Activated T-cell treated with anti-CD3 and anti-CD28 coated beads, Interleukin-2, amount 50 U/mL, for 24 hours (primary cell): ENCODE measurements at regions not wholly inside any gene's neighbourhood (a gene's known extent, or its start where the extent isn't known, plus 50 kb on each side); places are given as distances from the start of the nearest gene placed in this dataset.

ENCODE experiments used
- DNase-seq: peaks from one replicate; pipeline ENCODE4 v3.0.0-alpha.2; 2020
- H3K27ac Mint-ChIP-seq: 2 replicates; pipeline ENCODE4 v1.8.0; 2020; ENCODE audit warnings: mild to moderate bottlenecking, mixed read lengths
- H3K27me3 Mint-ChIP-seq: 2 replicates; pipeline ENCODE4 v1.8.0; 2020; ENCODE audit warnings: mixed read lengths
- H3K36me3 Mint-ChIP-seq: 2 replicates; pipeline ENCODE4 v1.8.0; 2020; ENCODE audit warnings: low read depth, mixed read lengths
- H3K4me1 Mint-ChIP-seq: 2 replicates; pipeline ENCODE4 v1.8.0; 2020; ENCODE audit warnings: low read depth, mixed read lengths
- H3K4me3 Mint-ChIP-seq: 2 replicates; pipeline ENCODE4 v1.8.0; 2020; ENCODE audit warnings: mild to moderate bottlenecking, moderate library complexity, mixed read lengths
- H3K9me3 Mint-ChIP-seq: 2 replicates; pipeline ENCODE4 v1.8.0; 2020; ENCODE audit warnings: mixed read lengths

DNA sequence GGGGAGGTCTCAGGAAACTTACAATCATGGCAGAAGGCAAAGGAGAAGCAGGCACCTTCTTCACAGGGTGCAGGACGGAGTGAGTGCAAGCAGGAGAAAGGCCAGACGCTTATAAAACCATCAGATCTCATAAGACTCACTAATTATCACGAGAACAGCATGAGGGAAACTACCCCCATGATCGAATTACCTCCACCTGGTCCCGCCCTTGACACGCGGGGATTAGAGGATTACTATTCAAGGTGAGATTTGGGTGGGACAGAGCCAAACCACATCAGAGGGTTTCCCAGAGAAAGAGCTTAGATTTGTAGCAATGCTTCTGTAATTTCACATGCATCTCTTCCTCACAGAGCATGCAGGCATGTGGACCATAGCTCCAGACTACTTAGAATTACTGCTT, 615.7 kb upstream of the UBE2E2 start:
- Mint-ChIP-seq H3K9me3 (peaks cover 3% of the 10 kb centered on the region), H3K27me3 (no peaks in the 10 kb centered on the region), H3K4me3 (no peak overlapping the region), H3K27ac (no peak overlapping the region), H3K4me1 (no peaks in the 10 kb centered on the region), H3K36me3 (no peaks in the 10 kb centered on the region)
- no peak for DNase-seq

DNA sequence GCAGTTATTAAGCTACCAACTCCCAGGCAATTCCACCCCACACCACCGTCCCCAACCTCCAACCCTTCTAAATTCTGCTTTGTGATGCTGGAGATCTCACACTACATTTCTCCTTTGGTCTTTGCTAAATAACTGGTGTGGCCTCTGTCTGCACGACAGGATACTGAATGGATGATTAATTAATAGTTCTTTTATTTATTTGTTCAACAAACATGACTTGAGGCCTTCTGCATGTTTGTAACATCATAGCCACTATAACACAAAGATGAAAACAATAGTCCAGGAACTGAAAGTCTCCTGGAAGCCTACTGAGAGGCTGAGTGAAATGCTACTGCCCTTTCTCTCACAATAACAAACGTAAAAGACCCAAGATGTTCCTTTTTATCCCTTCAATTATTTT, 609.5 kb upstream of the UBE2E2 start:
- Mint-ChIP-seq H3K27me3 (no peaks in the 10 kb centered on the region), H3K27ac (no peak overlapping the region), H3K9me3 (peaks cover 13% of the 10 kb centered on the region), H3K36me3 (no peaks in the 10 kb centered on the region), H3K4me3 (no peak overlapping the region), H3K4me1 (no peaks in the 10 kb centered on the region)
- DNase-seq = no peak

DNA sequence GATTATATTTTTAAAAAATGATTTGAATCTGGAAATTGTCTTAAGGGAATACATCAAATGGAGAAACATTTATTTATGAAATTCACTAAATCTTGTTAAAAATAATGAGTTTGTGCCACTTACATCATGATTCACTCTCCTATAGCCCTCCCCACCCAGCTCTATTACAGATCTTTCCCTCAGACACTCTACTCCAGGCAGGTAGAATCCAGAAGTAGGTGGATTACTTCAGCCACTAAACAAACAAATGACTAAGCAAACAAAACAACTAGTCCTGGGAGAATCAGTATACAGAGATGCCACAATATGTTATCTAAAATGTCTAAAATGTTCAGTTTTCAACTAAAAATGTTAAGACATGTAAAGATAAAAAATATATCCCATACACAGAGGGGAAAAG, 608.1 kb upstream of the UBE2E2 start:
- Mint-ChIP-seq H3K27ac (no peak overlapping the region), H3K4me3 (no peak overlapping the region), H3K27me3 (no peaks in the 10 kb centered on the region), H3K4me1 (no peaks in the 10 kb centered on the region), H3K9me3 (peaks cover 13% of the 10 kb centered on the region), H3K36me3 (no peaks in the 10 kb centered on the region)
- DNase-seq = no peak

DNA sequence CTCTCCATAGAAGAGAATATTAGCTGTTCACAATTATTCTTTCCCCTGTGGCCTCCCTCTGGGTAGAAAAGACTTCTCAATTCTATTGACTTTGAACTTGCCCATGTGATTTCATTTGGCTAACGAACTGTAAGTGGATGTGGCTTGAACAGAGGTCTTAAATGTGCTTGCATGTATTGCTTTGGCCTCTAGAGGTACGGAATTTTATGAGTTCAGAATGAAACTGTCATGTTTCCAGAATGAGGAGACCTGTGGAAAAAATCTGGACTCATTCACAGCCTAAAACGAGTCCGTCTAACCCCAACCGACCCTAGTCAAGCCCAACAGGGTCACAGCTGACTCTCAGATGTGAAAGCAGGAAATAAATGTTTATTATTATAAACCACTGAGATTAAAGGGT, 596.7 kb upstream of the UBE2E2 start:
- Mint-ChIP-seq H3K4me3 (no peak overlapping the region), H3K4me1 (no peaks in the 10 kb centered on the region), H3K27me3 (no peaks in the 10 kb centered on the region), H3K9me3 (no peaks in the 10 kb centered on the region), H3K27ac (no peak overlapping the region), H3K36me3 (no peaks in the 10 kb centered on the region)
- no peak for DNase-seq

DNA sequence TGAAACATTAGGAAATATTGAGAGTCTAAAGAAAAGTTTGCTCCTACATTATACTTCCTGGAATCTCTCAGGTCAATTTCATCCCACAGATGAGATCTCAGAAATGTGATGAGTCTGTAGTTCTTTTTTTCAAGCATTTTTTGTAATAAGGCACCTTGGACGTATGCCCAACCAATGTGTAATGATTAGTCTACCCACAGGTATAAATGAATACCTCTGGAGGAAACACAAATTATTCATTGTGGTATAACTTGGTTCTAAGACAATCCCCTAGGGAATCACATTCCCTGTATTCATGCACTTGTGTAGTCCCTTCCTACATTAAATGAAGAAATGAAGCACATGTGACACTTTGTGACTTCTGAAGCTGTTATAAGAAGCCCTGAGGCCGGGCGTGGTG, 596.2 kb upstream of the UBE2E2 start:
- Mint-ChIP-seq H3K4me1 (no peaks in the 10 kb centered on the region), H3K27ac (no peak overlapping the region), H3K4me3 (no peak overlapping the region), H3K36me3 (no peaks in the 10 kb centered on the region), H3K27me3 (no peaks in the 10 kb centered on the region), H3K9me3 (no peaks in the 10 kb centered on the region)
- DNase-seq = no peak

DNA sequence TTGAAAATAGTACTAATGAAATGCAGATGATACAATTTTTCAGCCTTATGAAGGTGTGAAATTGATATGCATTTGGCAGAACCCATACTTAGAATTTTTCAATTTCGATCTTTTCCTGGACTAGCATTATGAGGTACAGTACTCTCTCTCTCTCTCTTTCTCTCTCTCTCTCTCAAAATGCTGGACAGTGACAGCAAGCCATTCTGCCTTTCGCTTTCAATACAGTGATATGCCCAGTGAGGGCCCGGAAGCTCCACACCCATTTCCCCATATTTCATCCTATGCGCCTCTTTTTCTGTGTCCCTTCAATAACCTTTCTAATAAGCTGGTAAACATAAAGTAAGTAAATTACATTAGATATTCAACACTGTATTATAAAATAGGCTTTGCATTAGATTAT, 595.0 kb upstream of the UBE2E2 start:
- Mint-ChIP-seq H3K4me3 (no peak overlapping the region), H3K4me1 (no peaks in the 10 kb centered on the region), H3K36me3 (no peaks in the 10 kb centered on the region), H3K9me3 (no peaks in the 10 kb centered on the region), H3K27me3 (no peaks in the 10 kb centered on the region), H3K27ac (no peak overlapping the region)
- DNase-seq = no peak

DNA sequence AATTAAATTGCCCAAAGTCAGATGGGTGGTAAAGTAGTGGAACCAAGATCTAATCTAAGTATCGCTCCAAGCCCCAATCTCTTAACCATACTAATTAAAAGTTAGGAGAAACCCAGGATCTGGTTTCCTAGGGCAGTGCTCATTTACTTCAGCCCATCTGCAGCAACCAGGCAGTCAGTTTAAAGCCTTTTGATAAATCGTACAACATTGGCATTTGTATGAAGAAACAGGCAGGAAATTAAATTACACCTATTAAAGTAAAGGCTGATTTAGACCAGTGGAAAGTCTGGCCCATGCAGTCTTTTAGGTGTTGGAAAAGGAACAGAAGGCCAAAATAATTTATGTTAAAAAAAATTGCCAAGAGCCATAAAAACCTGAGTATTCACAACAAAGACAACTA, 594.4 kb upstream of the UBE2E2 start:
- DNase-seq = no peak
- no peak overlapping the region for H3K4me3 Mint-ChIP-seq
- no peaks in the 10 kb centered on the region for H3K4me1 Mint-ChIP-seq
- H3K27ac Mint-ChIP-seq = no peak overlapping the region
- H3K9me3 Mint-ChIP-seq = no peaks in the 10 kb centered on the region
- no peaks in the 10 kb centered on the region for H3K27me3 Mint-ChIP-seq
- no peaks in the 10 kb centered on the region for H3K36me3 Mint-ChIP-seq

DNA sequence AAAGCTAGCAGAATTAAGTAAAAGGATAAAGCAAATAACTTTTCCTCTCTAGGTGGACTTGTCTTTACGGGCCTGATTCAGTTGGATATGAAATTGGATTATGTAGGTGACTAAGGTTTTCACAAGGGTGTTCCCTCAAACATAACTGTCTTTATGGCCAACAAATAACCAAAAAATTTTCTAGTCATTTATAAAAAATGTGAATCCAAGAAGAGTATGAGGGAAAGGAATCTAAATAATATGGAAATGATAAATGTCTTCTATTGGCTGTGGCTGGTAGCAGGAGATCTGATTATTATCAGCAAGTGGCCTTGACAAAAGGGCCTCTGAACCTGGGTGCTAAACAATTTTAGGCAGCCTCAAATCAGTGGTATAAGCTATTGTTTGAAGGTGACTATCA, 594.0 kb upstream of the UBE2E2 start:
- Mint-ChIP-seq H3K4me1 (no peaks in the 10 kb centered on the region), H3K4me3 (no peak overlapping the region), H3K36me3 (no peaks in the 10 kb centered on the region), H3K27ac (no peak overlapping the region), H3K9me3 (no peaks in the 10 kb centered on the region), H3K27me3 (no peaks in the 10 kb centered on the region)
- no peak for DNase-seq

DNA sequence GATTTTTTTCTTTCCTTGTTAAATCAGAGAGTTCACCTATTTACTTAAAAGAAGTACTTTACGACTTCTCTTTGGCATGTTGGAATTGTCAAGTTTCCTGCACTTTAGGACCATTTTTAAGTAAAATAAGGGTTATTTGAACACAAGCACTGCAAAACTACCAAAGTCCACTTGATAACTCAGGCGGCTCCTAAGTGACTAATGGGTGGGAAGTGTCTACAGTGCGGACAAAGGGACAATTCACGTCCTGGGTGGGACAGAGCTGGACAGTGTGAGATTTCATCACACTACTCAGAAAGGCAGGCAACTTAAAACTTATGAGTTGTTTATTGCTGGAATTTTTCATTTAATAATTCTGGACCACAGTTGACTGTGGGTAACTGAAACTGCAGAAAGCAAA, 590.2 kb upstream of the UBE2E2 start:
- H3K27ac Mint-ChIP-seq = no peak overlapping the region

DNA sequence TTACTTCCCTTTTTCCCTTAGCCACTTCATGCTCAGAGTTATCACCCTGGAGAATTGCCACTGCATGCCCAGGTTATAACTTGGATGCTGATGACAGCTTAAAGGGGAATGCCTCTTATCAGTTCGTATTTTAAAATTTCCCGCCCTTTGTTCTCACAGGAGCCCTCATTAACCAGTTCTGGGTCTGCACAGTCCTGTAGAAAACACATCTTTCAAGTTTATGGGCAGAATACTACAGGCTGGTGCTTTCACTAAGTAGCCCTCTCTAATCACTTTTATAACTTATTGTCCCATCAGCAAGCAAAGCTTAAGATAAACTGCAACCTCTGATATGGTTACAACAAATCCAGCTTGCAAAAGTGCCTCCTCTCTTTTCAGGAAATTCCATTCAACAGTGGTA, 587.3 kb upstream of the UBE2E2 start:
- no peak for DNase-seq
- H3K4me3 Mint-ChIP-seq = no peak overlapping the region
- no peaks in the 10 kb centered on the region for H3K36me3 Mint-ChIP-seq
- H3K27ac Mint-ChIP-seq = no peak overlapping the region
- no peaks in the 10 kb centered on the region for H3K27me3 Mint-ChIP-seq
- H3K4me1 Mint-ChIP-seq = no peaks in the 10 kb centered on the region
- H3K9me3 Mint-ChIP-seq = no peaks in the 10 kb centered on the region

More for the DNA sequence above, 590.2 kb upstream of the UBE2E2 start:
- Mint-ChIP-seq H3K9me3 (no peaks in the 10 kb centered on the region), H3K4me3 (no peak overlapping the region), H3K4me1 (no peaks in the 10 kb centered on the region), H3K36me3 (no peaks in the 10 kb centered on the region), H3K27me3 (no peaks in the 10 kb centered on the region)
- DNase-seq = no peak

DNA sequence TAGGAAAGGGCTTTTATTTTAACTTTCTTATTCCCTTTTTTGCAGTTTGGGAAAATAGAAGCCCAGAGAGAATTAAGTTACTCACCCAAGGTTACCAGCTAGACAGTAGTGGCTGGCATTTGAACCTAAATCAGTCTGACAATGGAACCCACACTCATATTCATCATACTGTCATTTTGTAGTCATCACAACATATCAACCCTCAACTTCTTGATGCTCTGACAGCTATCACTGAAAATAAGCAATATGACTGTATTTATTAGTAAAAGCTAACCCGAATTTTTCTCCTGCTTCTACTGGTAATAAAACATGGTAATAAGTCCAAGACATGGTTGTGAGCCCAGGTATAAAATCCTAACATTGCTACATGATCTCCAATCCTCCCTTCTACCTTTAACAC, 585.8 kb upstream of the UBE2E2 start:
- Mint-ChIP-seq H3K36me3 (no peaks in the 10 kb centered on the region), H3K4me3 (no peak overlapping the region), H3K9me3 (no peaks in the 10 kb centered on the region), H3K4me1 (no peaks in the 10 kb centered on the region), H3K27ac (no peak overlapping the region), H3K27me3 (no peaks in the 10 kb centered on the region)
- DNase-seq = no peak

DNA sequence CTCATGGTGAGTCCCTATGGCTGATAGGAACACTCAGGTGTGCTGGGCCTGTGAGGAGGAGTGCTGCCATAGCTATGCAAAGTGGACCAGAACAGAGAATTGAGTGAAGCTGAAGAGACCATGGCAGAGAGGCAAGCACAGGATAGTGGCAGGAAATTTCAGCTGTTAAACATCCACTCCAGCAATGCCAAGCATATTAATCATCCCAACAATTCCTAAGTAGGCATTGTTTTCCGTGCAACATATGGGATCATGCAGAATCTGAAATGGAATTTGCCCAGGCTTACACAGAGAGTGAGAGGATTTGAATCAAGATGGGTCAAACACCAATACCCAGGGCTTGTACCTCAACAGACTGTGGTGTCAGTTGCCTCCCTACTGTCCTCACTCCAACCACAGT, 582.6 kb upstream of the UBE2E2 start:
- Mint-ChIP-seq H3K36me3 (no peaks in the 10 kb centered on the region), H3K4me3 (no peak overlapping the region), H3K27ac (no peak overlapping the region), H3K4me1 (no peaks in the 10 kb centered on the region), H3K9me3 (no peaks in the 10 kb centered on the region), H3K27me3 (no peaks in the 10 kb centered on the region)
- DNase-seq = no peak

DNA sequence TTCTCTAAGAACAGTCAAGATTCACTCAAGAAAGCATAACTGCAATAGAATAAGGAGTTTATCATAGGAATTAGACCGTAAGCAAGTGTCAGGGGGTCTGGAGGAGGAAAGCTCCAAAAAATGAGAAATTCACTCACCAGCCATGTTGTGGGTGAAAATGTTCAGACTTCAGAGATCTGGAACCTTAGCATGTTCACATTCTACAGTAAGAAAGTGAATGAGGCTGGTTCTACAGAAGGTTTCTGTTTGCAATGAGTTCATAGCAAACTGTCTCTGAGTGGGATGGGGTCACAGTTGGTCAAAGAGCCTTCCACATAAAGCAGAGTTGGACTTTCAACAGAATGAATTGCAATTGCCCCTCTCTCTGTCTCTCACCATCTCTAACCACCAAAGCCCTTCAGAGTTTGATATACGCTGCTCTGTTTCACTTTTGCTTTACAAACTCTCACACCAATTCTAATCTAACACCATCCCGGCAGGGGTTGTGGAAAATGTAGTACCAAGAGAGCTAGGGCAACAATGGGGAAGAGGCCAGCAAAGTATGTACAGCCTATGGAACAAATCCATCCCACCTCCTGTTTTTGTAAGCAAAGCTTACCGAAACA, 581.8 kb upstream of the UBE2E2 start:
- no peaks in the 10 kb centered on the region for H3K36me3 Mint-ChIP-seq
- H3K9me3 Mint-ChIP-seq = no peaks in the 10 kb centered on the region
- no peaks in the 10 kb centered on the region for H3K27me3 Mint-ChIP-seq
- no peak overlapping the region for H3K27ac Mint-ChIP-seq
- no peak overlapping the region for H3K4me3 Mint-ChIP-seq
- no peak for DNase-seq
- no peaks in the 10 kb centered on the region for H3K4me1 Mint-ChIP-seq

DNA sequence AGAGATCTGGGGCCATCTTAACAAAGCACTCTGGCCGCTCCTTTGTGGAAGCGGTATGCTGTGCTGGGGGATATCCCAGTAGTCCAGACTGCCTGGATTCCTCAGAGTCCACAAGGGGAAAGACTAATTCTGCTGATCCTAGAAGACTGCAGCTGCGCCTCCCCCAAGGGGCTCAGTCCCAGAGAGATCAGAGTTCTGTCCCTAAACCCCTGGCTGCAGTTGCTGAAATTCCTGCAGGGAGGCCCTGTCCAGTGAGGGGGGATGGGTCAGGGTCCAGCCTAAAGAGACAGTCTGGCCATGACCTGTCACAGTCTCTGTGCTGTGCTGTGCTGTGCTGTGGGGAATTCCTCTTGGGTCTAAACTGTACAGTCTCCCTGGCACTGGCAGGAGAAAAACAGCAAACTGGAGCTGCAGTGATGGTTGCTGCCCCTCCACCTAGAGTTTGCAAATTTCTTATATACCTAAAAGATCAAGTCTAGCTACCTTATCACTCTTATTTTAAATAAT, 575.1 kb upstream of the UBE2E2 start:
- H3K4me1 Mint-ChIP-seq = no peaks in the 10 kb centered on the region
- no peak overlapping the region for H3K27ac Mint-ChIP-seq
- no peaks in the 10 kb centered on the region for H3K27me3 Mint-ChIP-seq
- no peak overlapping the region for H3K4me3 Mint-ChIP-seq
- DNase-seq = no peak
- H3K36me3 Mint-ChIP-seq = no peaks in the 10 kb centered on the region
- peaks cover 11% of the 10 kb centered on the region for H3K9me3 Mint-ChIP-seq

DNA sequence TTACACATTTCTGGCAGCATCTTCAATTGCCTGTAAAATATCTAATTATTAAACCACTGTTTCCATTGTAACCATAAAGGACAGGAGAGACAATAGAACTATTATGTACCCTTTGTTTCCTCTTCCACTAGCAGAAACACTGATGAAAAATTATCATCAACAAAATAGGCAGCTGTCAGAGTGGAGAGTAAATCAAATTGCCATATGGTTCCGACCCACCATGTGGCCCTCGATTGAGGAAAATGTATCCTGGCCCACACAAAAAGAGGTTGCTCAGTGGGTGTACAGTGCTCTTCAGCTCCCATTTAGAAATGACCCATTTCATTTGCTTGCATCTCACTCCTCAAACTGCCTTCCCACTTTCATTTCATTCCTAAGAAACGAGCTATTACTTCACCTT, 570.6 kb upstream of the UBE2E2 start:
- Mint-ChIP-seq H3K9me3 (peaks cover 17% of the 10 kb centered on the region), H3K4me3 (no peak overlapping the region), H3K27ac (no peak overlapping the region), H3K36me3 (no peaks in the 10 kb centered on the region), H3K27me3 (no peaks in the 10 kb centered on the region), H3K4me1 (no peaks in the 10 kb centered on the region)
- DNase-seq = no peak

DNA sequence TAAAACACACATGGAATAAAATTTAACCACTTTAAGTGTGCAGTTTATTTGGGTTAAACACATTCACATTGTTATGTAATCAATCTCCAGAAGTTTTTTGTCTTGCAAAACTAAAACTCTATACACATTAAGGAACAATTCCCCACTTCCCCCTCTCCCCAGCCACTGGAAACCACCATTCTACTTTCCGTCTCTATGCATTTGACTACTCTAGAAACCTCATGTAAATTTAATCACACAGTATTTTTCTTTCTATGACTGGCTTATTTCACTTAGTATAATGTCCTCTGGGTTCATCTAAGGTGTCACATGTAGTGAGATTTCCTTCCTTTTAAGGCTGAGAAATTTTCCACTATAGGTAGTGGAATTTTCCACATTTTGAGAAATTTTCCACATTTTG, 568.7 kb upstream of the UBE2E2 start:
- no peaks in the 10 kb centered on the region for H3K27me3 Mint-ChIP-seq
- peaks cover 24% of the 10 kb centered on the region for H3K9me3 Mint-ChIP-seq
- no peak for DNase-seq
- no peaks in the 10 kb centered on the region for H3K36me3 Mint-ChIP-seq
- H3K4me1 Mint-ChIP-seq = no peaks in the 10 kb centered on the region
- H3K27ac Mint-ChIP-seq = no peak overlapping the region
- H3K4me3 Mint-ChIP-seq = no peak overlapping the region
